ENCODE measurements at regions not wholly inside any gene's neighbourhood (a gene's known extent, or its start where the extent isn't known, plus 50 kb on each side); places are given as distances from the start of the nearest gene placed in this dataset.

GRCh38 chr3:87161417-87161816 is 65.7 kb upstream of the CHMP2B start:
- TF ChIP-seq CTCF (IDR thresholded peaks at IDR 0.05) (no peak), POLR2A (IDR thresholded peaks at IDR 0.05) (no peak)
